Activated CD4-positive, alpha-beta T cell treated with anti-CD3 and anti-CD28 coated beads, Interleukin-2, amount 50 U/mL, for 4 hours (primary cell): ENCODE measurements at regions not wholly inside any gene's neighbourhood (a gene's known extent, or its start where the extent isn't known, plus 50 kb on each side); places are given as distances from the start of the nearest gene placed in this dataset.

Experiments used
- DNase-seq, 2 experiments: peaks; one replicate each; pipeline ENCODE4 v3.0.0-alpha.2; 2020

DNA sequence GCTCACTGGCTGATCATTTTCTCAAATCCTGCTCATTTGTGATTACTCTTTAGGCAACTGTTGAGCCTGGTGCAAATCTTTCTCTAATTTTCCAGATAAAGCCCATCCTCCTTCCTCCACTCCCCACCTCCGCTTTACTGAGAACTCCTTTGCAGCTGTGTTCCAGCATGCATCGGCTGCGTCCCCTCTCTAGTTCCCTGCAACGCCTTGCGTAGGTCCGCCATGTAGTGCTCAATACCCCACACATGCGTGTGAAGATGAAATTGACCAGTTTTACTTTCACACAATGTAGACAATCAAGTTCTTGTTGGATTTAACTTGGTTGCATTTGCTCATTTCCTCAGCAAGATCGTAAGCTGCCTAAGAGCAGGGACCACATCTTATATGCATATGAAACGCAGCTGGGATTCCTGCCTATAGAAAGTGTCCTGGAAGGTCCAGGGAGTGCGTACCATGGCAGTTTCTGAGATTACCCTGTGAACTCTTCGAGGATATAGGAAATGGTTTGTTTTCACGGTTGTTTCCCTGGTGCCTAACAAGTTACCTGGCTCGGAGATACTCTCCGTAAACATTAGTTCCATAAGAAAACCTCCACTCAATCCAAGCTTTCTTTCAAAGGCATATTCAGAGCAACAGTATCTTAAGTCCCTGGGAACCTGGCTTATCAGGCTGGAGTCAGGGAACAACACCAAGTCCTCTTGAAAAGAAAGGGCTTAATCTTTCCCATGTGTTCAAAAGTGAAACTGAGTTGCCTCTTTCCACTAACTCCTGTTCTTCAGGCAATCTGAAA lies 766.4 kb upstream of the ID2 start:
- DNase-seq, result no peak

DNA sequence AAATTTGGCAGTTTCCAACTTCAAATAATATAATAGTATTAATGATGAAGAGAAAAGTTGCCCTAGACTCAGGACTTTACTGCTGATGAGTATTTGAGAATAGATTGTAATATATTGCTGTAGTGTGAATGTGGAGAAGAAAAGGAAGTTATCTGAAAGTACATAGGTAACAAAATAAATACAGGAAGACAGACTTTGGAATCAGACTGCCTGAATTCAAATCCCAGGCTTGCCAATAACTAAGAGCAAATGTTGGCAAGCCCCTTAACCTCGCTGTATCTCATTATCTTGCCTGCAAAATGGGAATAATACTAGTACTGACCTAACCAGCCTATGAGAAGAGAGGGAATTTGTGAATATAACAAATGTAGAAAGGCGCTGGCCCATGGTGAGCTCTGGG lies 765.2 kb upstream of the ID2 start:
- no peak for DNase-seq

DNA sequence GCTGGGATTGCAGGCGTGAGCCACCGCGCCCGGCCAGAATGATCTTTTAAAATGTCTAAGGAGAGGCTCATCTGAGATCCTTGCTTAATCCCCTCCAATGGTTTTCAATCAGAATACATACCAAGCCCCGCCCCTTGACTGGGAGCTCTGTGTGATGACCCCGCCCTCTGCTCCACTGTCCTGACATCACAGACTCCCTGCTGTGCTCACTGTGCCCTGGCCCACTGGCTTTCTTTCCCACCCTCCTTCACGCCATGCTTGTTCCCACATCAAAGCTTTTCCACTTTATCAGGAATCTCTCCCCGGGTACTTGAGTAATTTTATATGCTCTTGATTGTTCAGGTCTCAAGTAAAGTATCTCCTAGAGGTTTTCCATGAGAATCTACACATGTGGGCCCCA lies 762.3 kb upstream of the ID2 start:
- DNase-seq, result no peak

DNA sequence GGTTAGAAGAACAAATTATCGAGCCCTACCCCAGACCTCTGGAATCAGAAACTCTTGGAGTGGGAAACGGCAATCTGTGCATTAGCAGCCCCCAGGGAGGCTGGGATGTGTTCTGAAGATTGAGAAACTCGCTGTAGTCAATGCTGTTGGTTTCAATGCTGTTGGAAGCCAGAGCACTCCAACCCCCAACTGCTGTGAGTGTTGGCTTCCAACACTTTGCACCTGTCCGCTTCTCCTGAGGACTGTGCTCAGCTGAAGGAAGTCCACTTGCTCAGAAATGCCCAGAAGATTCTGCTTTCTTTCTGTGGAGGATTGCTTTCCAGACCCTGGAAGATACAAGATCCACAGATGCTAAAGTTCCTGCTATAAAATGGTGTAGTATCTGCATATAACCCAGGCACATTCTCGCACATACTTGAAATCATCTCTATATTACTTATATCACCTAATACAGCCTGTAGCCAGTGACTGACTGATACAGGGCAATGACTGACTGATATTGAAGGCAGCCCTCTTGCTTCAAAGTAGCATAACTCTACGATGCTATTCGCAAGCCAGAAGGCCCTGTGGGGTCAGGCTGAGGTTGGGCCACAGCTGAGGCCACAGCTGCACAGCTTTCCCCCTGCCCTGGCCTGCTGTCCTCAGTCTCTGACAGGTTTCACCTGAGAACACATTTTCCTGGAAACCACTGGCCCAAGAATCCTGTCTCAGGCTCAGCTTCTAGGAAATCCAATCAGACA lies 757.7 kb upstream of the ID2 start:
- no peak for DNase-seq

DNA sequence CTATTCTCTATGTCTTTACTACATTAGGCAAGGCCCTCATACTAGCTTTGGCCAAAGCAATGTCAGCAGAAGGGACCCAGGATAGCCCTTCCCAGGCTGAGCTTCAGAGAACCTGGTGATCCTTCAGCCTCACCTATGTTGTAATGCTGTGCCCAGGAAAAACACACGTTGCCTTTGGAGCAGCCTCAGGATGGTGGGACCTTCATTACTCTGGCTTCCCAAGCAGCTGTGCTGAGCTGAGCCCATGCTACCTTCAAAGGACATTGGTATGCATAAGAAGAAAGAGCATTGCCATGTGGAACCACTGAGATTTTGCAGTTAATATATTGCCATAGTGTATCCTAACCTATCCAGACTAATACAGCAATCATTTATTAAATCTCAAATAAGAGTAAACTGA lies 756.4 kb upstream of the ID2 start:
- no peak for DNase-seq

DNA sequence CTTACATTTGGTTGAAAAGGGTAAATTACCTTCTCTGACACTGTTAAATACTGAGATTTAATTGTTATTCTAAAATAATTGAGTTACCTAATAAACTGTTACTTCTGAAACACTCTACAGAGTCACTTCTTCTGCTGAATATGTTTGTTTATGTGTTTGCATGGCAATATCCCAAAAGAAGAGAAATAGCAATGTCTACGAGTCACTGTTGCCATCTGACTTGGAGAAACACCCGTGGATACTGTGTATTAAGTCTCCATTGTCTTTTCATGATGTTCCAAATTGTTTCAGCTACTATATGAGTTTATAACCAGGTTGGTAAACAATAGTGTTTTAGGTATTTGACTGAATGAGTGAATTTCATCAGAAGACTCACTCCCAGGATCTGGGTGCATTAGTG lies 754.2 kb upstream of the ID2 start:
- no peak for DNase-seq

DNA sequence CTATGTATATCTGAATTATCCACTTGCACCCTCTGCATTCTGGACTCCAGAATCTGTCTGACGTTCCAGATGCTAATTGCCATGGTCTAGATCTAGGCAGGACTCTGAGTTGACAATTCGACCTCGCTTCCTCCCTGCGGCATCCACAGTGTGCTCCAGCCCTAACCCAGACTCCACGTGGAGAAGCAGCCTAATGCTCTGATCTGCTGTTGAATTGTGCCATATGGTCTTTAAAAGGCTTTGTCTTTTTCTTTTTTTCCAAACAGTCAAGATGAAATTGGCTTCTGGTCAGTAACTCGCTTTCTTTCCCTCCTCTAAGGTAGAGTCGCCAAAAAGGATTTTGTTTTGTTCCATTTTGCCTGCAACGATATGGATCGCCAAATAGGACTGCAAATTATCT lies 752.6 kb upstream of the ID2 start:
- DNase-seq, result no peak

DNA sequence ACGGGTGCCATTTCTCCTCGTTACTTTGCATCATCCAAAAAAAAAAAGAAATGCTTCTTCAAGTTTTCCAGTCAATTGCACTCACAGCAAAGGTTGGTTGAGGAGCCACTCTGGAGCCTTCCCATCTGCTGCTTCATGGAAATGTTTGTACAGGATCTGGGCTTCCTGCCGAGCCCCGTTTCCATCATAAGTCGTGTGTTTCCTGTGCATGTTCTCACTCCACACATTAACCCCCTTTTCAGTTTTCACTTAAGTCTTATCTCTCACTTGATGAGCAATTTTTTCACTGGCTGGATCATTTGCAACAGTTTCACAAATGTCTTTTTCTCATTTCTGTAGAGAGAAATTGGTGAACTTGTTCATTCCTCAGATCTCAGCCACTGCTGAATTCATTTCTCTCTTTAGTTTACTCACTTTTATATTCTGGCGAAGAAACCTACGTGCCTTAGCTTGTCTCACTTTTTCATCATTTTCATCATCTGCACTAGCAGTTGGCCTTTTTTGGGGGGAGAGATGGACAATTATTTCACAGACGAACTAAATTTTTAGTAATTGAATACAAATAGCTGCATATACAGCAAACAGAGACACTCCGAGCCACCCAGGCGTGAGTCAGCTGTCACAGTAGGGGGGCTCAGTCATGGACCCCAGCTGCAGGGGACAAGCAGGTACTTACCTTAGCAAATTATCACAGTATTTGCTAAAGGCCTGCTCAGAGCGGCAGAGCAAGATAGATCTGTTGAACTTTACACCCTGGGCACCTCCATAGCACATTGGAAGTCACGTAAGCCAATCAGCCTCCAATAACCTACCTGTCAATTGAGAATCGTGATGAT lies 750.8 kb upstream of the ID2 start:
- no peak for DNase-seq

DNA sequence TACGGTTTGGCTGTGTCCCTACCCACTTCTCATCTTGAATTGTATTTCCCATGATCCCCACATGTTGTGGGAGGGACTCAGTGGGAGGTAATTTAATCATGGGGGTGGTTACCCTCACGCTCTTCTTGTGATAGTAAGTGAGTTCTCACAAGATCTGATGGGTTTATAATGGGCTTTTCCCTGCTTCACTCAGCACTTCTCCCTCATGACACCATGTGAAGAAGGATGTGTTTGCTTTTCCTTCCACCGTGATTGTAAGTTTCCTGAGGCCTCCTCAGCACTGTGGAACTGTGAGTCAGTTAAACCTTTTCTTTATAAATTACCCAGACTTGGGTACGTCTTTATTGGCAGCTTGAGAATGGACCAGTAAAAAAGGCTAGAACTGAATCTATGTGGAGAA lies 750.0 kb upstream of the ID2 start:
- DNase-seq, result no peak

DNA sequence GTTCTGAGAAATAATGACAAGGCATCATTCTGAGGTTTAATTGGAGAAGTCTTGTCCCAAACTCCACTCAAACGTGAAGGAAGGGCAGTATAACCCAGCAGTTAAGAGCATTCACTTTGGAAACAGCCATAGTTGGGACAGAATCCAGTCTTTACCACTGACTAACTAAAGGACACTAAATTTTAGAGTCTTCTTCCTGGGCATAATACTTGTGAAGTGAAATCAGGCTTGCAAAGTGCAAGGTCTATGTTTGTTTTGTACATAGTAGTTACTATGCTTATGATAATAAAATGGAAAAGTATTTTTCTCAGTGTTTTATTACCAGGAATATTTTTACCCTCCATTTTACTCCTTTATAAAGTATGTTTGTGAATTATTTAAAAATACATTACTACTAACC lies 748.2 kb upstream of the ID2 start:
- DNase-seq, result no peak

DNA sequence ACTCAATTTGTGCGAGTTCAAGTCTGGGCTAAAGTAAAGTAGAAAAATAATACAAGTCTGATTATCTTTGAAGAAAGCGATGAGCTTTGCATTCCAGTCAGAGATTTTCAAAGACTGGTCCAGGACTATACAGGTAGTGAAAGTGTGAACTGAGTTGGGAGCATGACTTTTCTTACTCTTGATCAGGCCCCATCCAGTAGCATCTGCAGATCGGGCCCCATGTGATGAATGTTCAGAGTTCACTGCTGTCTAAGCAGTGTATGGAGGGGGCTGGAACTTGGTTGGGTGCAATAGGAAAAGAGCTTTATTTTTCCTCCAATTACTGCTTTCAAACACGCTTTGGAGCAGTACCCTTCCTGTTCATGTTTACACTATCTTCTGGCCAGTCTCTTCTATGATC lies 747.4 kb upstream of the ID2 start:
- no peak for DNase-seq

DNA sequence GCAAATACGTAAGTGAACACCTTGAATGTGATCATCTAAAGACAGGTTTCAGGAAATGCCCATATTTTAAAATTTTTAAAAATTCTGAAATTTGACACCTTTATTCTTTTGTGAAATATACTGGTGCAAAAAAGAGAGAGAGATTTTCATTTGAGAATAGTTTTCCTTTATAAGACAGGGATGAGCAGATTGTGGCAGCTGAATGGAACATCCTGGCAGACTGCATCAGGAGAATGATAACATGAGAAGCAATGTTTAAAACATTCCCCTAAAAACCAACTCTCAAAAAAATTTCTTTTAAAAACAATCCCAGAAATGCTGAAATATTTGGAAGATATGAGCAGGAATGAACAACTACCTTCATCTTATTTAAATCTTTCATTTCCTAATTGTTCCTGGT lies 744.8 kb upstream of the ID2 start:
- DNase-seq, result no peak

DNA sequence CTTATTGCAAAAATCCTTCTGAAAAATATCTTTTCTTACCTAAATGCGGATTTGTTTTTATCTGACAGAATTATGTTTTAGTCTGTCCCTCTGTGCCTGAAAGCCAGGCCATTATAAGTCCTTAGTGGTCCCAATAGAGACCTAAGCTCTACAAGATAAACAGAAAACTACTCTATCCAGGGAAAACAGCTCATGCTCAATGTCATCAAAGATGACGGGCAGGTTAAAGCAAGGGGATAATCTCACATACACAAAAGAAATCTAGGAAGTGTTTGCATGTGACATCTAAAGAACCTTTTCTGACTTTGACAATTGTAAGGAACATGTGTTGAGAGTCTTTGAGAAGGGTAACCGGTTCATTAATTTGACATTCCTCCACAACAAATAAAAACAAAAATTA lies 741.1 kb upstream of the ID2 start:
- DNase-seq, result no peak

DNA sequence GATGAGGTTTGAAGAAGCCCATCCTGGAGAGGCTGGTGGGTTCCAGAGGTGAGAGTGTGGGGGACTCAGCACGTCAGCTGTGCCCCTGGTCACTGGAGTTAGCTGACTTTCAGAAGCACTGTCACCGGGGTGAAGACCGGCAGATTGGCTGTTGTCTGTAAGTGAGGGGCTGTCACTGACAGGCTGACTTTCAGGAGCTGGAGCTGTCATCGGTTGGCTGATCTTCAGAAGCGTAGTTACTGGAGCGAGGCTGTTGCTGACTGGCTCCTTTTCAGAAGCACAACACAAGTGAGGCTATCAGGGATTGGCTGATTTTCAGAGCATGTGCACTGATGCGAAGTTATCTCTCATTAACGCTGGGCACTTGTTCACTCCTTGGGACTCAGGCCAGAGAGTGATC lies 738.4 kb upstream of the ID2 start:
- no peak for DNase-seq

DNA sequence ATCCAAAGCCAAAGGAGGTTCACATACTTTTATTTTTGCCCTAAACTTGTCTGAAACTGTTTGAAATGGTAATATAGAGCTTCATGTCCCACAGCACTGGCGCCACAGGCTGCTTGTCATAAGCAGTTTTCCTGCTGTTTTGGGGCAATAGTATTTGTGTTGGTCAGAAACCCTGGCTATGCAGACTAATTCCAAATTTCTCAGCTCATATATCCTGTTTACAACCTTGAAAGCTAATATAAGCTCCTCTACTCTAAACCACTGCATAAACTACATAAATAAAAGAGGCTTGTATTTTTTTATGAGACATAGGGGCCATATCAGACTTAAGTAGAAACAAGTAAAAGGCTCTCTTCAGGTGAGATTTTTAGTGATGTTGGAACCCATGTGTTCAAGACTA lies 736.8 kb upstream of the ID2 start:
- DNase-seq, result no peak

DNA sequence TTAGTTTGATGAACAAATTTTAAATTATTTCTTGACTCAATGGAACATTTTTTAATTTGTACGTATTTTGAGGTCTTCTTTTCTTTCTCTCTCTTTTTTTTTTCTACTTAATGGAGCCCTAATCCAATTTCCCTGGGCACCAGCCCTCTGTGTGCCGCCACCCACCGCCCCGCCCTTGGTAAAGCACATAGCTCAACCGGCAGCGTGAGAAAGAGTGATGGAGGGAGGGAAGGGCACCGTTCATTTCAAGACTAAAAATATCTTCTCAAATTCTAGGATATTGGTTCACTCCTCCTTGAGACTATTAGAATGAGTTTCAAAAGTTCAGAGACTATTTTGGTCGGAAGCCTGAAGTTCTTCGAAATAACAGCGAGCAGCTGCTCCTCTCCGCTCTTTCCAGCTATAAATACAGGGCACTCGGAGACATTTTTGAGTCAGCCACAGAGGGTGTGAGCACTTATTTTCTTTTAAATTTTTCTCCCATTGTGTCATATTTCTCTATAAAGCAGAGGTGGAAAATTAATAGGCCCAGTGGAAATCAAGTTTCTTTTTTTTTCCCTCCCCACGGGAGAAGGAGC lies 731.7 kb upstream of the ID2 start:
- DNase-seq, result no peak

DNA sequence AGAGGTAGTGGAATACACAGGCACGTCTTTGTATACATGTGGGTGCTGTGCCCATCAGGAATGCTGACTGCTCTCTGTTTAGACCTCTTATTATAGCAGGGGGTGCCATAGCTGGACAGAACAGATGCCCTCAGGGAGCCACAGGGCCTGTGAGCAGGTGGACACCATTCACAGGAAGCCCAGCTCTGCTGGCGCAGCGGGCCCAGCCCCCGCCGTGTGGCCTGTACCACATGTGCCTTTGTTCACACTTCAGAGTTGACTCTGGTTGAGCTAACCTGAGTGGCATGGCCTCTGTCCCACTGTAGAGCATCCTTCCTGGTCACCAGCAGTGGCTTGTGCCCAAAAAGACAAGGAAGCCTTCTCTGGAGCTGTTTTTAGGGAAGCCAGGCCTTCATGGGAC lies 730.9 kb upstream of the ID2 start:
- no peak for DNase-seq

DNA sequence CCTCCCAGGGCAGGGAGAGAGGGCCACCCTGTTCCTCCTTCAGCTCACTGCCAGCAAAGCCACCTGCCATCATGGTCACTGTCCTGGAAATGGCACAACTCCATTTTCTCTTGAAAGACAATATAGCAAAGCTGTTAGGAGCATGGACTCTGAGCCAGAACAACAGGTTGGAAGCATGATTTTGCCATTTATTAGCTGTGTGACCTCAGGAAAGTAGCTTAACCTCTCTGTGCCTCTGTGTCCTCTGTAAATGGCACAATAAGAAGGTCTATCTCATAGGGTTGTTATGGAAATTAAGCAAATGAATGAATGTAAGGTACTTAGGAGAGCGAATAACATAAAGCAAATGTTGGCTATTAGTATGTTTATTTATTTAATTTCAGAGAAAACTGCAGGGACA lies 730.4 kb upstream of the ID2 start:
- DNase-seq, result no peak

DNA sequence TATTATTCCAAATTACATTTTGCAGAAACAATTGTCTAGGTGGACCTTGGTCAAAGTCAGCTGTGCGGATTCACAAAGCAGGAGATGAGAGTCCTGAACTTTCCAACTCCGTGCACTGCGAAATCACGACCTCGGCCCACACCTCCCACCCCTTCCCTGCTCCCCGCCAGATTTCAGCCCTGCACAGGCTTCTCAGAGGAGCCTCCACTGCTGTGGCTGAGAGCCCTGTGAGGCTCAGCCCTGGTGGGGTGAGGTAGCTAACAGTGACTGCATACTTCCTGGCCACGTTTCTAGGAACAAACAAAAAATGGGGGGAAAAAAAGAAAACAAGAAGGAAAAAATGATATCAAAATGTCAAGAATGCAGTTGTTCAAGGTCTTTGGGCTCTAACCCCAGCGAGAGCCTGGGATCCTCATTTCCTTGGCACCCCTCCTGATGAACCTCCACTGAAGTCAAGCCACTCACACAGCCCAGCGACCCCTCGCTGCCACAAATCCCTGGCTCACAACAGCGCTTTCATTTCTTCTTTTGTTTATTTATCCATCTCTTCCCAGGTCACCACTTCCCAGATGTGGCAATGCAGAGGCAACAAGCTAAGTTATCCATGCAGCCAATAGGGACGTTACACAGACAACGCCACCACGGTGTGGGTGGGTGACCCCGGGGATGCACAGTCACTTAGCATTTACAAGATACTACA lies 729.7 kb upstream of the ID2 start:
- DNase-seq, result no peak

DNA sequence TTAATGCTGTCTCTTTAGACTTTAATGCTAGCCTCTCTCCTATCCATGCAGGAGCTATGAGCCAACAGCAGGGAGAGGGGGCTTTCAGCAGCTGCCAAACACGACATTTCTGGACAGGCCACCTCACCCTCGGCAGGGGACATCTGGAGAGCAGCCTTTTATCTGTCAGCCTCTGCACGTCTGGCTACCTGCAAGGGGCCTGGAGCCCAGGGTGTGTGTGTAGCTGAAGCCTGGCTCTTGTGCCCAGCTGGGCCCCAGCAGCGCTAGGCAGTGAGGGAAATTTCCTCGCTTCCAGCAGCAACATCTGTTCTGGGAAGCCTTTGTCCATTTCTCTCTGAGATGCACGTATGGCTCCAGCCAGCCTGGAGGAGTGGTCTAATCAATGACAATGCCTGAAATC lies 728.7 kb upstream of the ID2 start:
- no peak for DNase-seq

DNA sequence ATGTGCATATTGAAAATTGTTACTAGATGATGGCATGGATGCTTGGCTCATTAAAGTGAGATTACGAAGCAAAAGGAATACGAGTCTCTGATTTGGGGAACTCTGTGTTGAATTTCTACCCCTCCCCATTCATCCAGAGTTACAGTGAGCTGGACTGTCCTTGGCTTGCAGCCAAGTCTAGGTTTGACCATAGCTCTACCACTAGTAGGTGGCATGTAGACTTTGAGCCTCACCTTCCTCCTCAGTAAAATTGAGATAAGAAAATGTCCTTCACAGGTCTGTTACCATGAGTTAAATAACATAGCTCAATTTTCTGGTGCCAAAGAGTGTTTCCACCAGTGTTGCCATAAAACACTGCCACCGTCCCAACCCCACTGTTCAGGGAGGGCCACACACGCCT lies 727.6 kb upstream of the ID2 start:
- DNase-seq, result no peak

DNA sequence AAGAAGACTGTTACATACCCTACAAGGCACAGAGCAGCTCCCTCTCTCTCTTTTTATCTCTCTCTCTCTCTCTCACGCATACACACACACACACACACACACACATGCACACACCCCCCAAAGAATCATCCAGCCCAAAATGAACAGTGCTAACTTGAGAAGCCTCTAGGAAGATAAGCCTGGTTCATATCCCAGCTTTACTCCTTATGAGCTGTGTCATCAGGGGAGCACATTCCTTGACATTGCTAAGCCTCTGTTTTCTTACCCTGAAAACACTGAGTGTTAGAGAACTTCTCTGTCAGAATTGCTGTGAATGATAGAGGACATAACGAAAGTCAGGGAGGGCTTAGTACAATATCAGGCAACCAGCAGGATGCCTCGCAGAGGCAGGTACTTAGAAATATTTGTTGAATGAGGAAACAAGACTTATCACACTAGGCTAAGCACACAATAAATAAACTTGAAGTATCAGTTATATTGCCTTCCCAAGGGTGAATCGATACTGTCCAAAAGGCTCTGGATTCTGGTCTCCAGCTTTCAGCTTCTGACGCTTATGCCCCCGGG lies 725.6 kb upstream of the ID2 start:
- no peak for DNase-seq

DNA sequence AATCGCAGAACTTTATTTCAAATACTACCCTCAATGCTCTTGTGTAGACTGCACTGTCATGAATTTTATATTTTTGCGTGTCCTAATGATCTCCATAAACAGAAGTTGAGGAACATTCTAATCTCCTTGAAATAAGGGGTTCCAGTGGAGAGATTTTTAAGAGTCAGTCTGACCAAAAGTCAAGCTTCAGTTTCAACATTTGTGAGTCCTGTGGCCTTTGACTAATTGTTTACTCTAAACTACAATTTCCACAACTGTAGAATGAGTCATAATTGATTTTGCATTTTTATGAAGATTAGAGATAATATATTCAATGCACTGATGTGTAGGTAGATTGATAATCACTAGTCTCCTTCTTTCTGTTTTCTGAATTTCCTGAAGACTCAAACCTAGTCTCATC lies 720.3 kb upstream of the ID2 start:
- DNase-seq, result no peak
